OCI-LY7 (cell line): ENCODE measurements at regions not wholly inside any gene's neighbourhood (a gene's known extent, or its start where the extent isn't known, plus 50 kb on each side); places are given as distances from the start of the nearest gene placed in this dataset.
A peak's percentile ranks its signal among the peaks of the same experiment; 100 is the strongest.

Experiments
- BruUV-seq: library from RNA; stranded (reverse); fragments of 400-500 nt; replicated peaks from 2 replicates; lab custom pipeline; 2021; lab: Mats Ljungman, UMichigan
- CTCF ChIA-PET: fragments of 300-600 bp; sonication (Branson Sonifier 250); formaldehyde crosslinking; loops from one replicate; lab custom pipeline; 2022; ENCODE audit warnings: antibody characterized with exemption; ENCODE audit not compliant: unreplicated experiment; lab: Charles Lee
- POLR2A ChIA-PET: fragments of 300-600 bp; sonication (Branson Sonifier 250); formaldehyde crosslinking; loops from one replicate; lab custom pipeline; 2022; ENCODE audit warnings: antibody characterized with exemption; lab: Charles Lee
- DNase-seq: peaks from one replicate; pipeline ENCODE4 v3.0.0-alpha.2; 2015; ENCODE audit warnings: low spot score
- H2AFZ ChIP-seq: fragments of 200-600 bp; sonication (generic), shearing (Covaris generic); 2 replicates; pipeline ENCODE4 v1.6.1; 2014; ENCODE audit warnings: mild to moderate bottlenecking, antibody characterized with exemption, low read length, moderate library complexity
- H3K27ac ChIP-seq: fragments of 200-600 bp; sonication (generic); 2 replicates; pipeline ENCODE4 v1.5.1; 2014; ENCODE audit warnings: mixed run types, low read depth, mild to moderate bottlenecking, moderate library complexity, low read length, inconsistent platforms; ENCODE audit not compliant: poor library complexity, severe bottlenecking
- H3K36me3 ChIP-seq: fragments of 200-600 bp; sonication (generic); 2 replicates; pipeline ENCODE4 v1.6.1; 2014; ENCODE audit warnings: mild to moderate bottlenecking, antibody characterized with exemption, low read length, moderate library complexity, mixed read lengths; ENCODE audit not compliant: insufficient read depth
- H3K4me1 ChIP-seq: fragments of 200-600 bp; sonication (generic); 2 replicates; pipeline ENCODE4 v1.5.1; 2014; ENCODE audit warnings: mild to moderate bottlenecking, low read length; ENCODE audit not compliant: insufficient read depth, poor library complexity, severe bottlenecking
- H3K4me2 ChIP-seq: fragments of 200-600 bp; sonication (generic); 2 replicates; pipeline ENCODE4 v1.6.1; 2014; ENCODE audit warnings: mild to moderate bottlenecking, low read length
- H3K4me3 ChIP-seq: fragments of 200-600 bp; sonication (generic); 2 replicates; pipeline ENCODE4 v1.5.1; 2014; ENCODE audit warnings: mild to moderate bottlenecking, low read depth, low read length; ENCODE audit not compliant: poor library complexity, severe bottlenecking
- H3K79me2 ChIP-seq: fragments of 200-600 bp; sonication (generic); 2 replicates; pipeline ENCODE4 v1.6.1; 2016; ENCODE audit warnings: low read depth, mild to moderate bottlenecking, low read length, moderate library complexity, mixed read lengths; ENCODE audit not compliant: insufficient read depth
- H3K9me2 ChIP-seq: fragments of 200-600 bp; sonication (generic); 2 replicates; pipeline ENCODE4 v1.6.1; 2016; ENCODE audit warnings: mild to moderate bottlenecking, low read length, mixed read lengths; ENCODE audit not compliant: insufficient read depth
- H3K9me3 ChIP-seq: fragments of 200-600 bp; sonication (generic); 2 replicates; pipeline ENCODE4 v1.6.1; 2014; ENCODE audit warnings: mild to moderate bottlenecking, mixed run types, low read length, mixed read lengths
- H4K20me1 ChIP-seq: fragments of 200-600 bp; sonication (generic); 2 replicates; pipeline ENCODE4 v1.6.1; 2014; ENCODE audit warnings: mild to moderate bottlenecking, antibody characterized with exemption, low read length, moderate library complexity, mixed read lengths; ENCODE audit not compliant: insufficient read depth
- CTCF ChIP-seq: fragments of 200-600 bp; sonication (generic); conservative IDR thresholded peaks from 2 replicates; pipeline ENCODE4 v1.5.1; 2014; ENCODE audit warnings: mild to moderate bottlenecking, antibody characterized with exemption, low read length, moderate library complexity, mixed read lengths
- EZH2phosphoT487 ChIP-seq: fragments of 200-600 bp; sonication (generic); IDR thresholded peaks from 2 replicates; pipeline ENCODE4 v1.6.1; 2018; ENCODE audit warnings: low read depth, borderline replicate concordance, mild to moderate bottlenecking, mixed run types, antibody characterized with exemption, low read length, moderate library complexity, mixed read lengths
- intact Hi-C: fragments of 100-400 bp; cut with micrococcal nuclease; formaldehyde crosslinking; loops from one replicate; pipeline ENCODE4 v1.10.0; 2022; ENCODE audit not compliant: unreplicated experiment

- Histone ChIP-seq H3K4me3 (no peak overlapping the region), H3K4me2 (no peak overlapping the region), H3K27ac (no peak overlapping the region), H3K79me2 (no peaks in the 10 kb centered on the region), H3K36me3 (no peaks in the 10 kb centered on the region), H4K20me1 (no peaks in the 10 kb centered on the region), H3K4me1 (no peaks in the 10 kb centered on the region), H3K9me3 (peaks cover 4% of the 10 kb centered on the region; the same call in 1 of the 2 replicates), H3K9me2 (no peaks in the 10 kb centered on the region), H2AFZ (no peak overlapping the region)
- BruUV-seq: no TSS peak
- ChIA-PET CTCF (no interaction called here), POLR2A (interaction anchor here (0.6 to 0.9 kb wide), 2 partner anchors 10 to 20 kb away, joined by 3 read pairs; no protein-coding TSS in a partner anchor)
- intact Hi-C loops: no loop called here
- DNase-seq: no peak
- TF ChIP-seq CTCF (no peak; the same call in 1 of the 2 replicates), EZH2phosphoT487 (no peak)
Observed at GRCh38 chr3:106540743-106541142, 671.9 kb upstream of the CBLB start.

GRCh38 chr3:106542101-106542769 is 673.4 kb upstream of the CBLB start:
- DNase-seq: no peak
- ChIA-PET POLR2A (no interaction called here), CTCF (no interaction called here)
- Histone ChIP-seq H4K20me1 (no peaks in the 10 kb centered on the region), H3K27ac (no peak overlapping the region), H3K4me1 (no peaks in the 10 kb centered on the region), H3K4me3 (no peak overlapping the region), H3K9me2 (no peaks in the 10 kb centered on the region), H3K36me3 (no peaks in the 10 kb centered on the region), H2AFZ (no peak overlapping the region), H3K4me2 (no peak overlapping the region), H3K9me3 (peaks cover 10% of the 10 kb centered on the region; the same call in 1 of the 2 replicates), H3K79me2 (no peaks in the 10 kb centered on the region)
- no TSS peak for BruUV-seq
- no peak for TF ChIP-seq CTCF
- TF ChIP-seq EZH2phosphoT487: no peak
- intact Hi-C loops: no loop called here

- no TSS peak for BruUV-seq
- Histone ChIP-seq H2AFZ (no peak overlapping the region), H3K36me3 (no peaks in the 10 kb centered on the region), H3K9me3 (peaks cover 13% of the 10 kb centered on the region; the same call in 1 of the 2 replicates), H3K4me3 (no peak overlapping the region), H3K4me1 (no peaks in the 10 kb centered on the region), H3K4me2 (no peak overlapping the region), H4K20me1 (no peaks in the 10 kb centered on the region), H3K27ac (no peak overlapping the region), H3K9me2 (no peaks in the 10 kb centered on the region), H3K79me2 (no peaks in the 10 kb centered on the region)
- ChIA-PET CTCF (no interaction called here), POLR2A (no interaction called here)
- intact Hi-C loops: no loop called here
- DNase-seq: peak; percentile 40
- no peak for TF ChIP-seq CTCF
- no peak for TF ChIP-seq EZH2phosphoT487
Observed at GRCh38 chr3:106552351-106553043, 683.7 kb upstream of the CBLB start.
